NCI-H82 (cell line): ENCODE measurements at regions not wholly inside any gene's neighbourhood (a gene's known extent, or its start where the extent isn't known, plus 50 kb on each side); places are given as distances from the start of the nearest gene placed in this dataset.

Experiments
- DNase-seq: peaks from one replicate; lab custom pipeline; 2025; lab: John Stamatoyannopoulos, UW

GRCh38 chr5:56320686-56321085, 87.6 kb upstream of the ANKRD55 start:
- DNase-seq = no peak

- no peak for DNase-seq
Observed at GRCh38 chr5:56319526-56320181, 86.5 kb upstream of the ANKRD55 start.

GRCh38 chr5:56317923-56318561, 84.9 kb upstream of the ANKRD55 start:
- DNase-seq = no peak

- DNase-seq = no peak
Observed at GRCh38 chr5:56316299-56316994, 83.3 kb upstream of the ANKRD55 start.

GRCh38 chr5:56314529-56314928, 81.4 kb upstream of the ANKRD55 start:
- peak; percentile 17 for DNase-seq

- DNase-seq = no peak
Observed at GRCh38 chr5:56313596-56313995, 80.5 kb upstream of the ANKRD55 start.

GRCh38 chr5:56313004-56313531, 79.9 kb upstream of the ANKRD55 start:
- DNase-seq = no peak

- no peak for DNase-seq
Observed at GRCh38 chr5:56311306-56311905, 78.3 kb upstream of the ANKRD55 start.

GRCh38 chr5:56310711-56311204, 77.6 kb upstream of the ANKRD55 start:
- DNase-seq = no peak

GRCh38 chr5:56309262-56309826, 76.2 kb upstream of the ANKRD55 start:
- DNase-seq = no peak

- no peak for DNase-seq
Observed at GRCh38 chr5:56307714-56308333, 74.7 kb upstream of the ANKRD55 start.

- DNase-seq = no peak
Observed at GRCh38 chr5:56306433-56307150, 73.5 kb upstream of the ANKRD55 start.

GRCh38 chr5:56305001-56305950, 72.1 kb upstream of the ANKRD55 start:
- no peak for DNase-seq

GRCh38 chr5:56303511-56303910, 70.4 kb upstream of the ANKRD55 start:
- DNase-seq = no peak

- no peak for DNase-seq
Observed at GRCh38 chr5:56302027-56302426, 68.9 kb upstream of the ANKRD55 start.

GRCh38 chr5:56301069-56301468, 67.9 kb upstream of the ANKRD55 start:
- no peak for DNase-seq

- DNase-seq = no peak
Observed at GRCh38 chr5:56299212-56299611, 66.1 kb upstream of the ANKRD55 start.

GRCh38 chr5:56298336-56299090, 65.4 kb upstream of the ANKRD55 start:
- DNase-seq = no peak

- no peak for DNase-seq
Observed at GRCh38 chr5:56297851-56298250, 64.7 kb upstream of the ANKRD55 start.
